Testis (tissue), 2 donors: ENCODE measurements at regions not wholly inside any gene's neighbourhood (a gene's known extent, or its start where the extent isn't known, plus 50 kb on each side); places are given as distances from the start of the nearest gene placed in this dataset.
"Not testable (repeated sequence)": the region's sequence is repeated elsewhere in the genome, so short reads cannot be mapped to it uniquely, and the experiment has no call there.

Source experiments
- POLR2A ChIP-seq: fragments of 450-650 bp; IDR thresholded peaks from one replicate; pipeline ENCODE4 v1.6.1; 2017; ENCODE audit warnings: antibody characterized with exemption, mild to moderate bottlenecking, moderate library complexity
- TF ChIP-seq, protein P1 (sequence below), 3 experiments: fragments of 450-650 bp in 2 of 3; fragments of 200-600 bp in 1 of 3; sonication (generic) in 1 of 3; IDR thresholded peaks; one replicate each; pipeline ENCODE4 v1.5.1; 2016 to 2019; ENCODE audit warnings: antibody characterized with exemption in 3 of 3, mild to moderate bottlenecking in 2 of 3, moderate library complexity in 1 of 3

DNA sequence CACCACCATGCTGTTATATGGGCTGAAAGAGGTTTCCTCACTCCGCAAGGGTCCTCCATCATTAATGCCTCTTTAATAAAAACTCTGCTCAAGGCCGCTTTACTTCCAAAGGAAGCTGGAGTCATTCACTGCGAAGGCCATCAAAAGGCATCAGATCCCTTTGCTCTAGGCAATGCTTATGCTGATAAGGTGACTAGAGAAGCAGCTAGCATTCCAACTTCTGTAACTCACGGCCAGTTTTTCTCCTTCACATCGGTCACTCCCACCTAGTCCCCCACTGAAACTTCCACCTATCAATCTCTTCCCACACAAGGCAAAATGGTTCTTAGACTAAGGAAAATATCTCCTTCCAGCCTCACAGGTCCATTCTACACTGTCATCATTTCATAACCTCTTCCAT is 124.2 kb upstream of the RMP24 start:
- not testable (repeated sequence) for TF ChIP-seq POLR2A
- TF ChIP-seq, protein P1, sequence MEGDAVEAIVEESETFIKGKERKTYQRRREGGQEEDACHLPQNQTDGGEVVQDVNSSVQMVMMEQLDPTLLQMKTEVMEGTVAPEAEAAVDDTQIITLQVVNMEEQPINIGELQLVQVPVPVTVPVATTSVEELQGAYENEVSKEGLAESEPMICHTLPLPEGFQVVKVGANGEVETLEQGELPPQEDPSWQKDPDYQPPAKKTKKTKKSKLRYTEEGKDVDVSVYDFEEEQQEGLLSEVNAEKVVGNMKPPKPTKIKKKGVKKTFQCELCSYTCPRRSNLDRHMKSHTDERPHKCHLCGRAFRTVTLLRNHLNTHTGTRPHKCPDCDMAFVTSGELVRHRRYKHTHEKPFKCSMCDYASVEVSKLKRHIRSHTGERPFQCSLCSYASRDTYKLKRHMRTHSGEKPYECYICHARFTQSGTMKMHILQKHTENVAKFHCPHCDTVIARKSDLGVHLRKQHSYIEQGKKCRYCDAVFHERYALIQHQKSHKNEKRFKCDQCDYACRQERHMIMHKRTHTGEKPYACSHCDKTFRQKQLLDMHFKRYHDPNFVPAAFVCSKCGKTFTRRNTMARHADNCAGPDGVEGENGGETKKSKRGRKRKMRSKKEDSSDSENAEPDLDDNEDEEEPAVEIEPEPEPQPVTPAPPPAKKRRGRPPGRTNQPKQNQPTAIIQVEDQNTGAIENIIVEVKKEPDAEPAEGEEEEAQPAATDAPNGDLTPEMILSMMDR (IDR thresholded peaks at IDR 0.05) = not testable (repeated sequence)
